NCI-H460 (cell line): ENCODE measurements at regions not wholly inside any gene's neighbourhood (a gene's known extent, or its start where the extent isn't known, plus 50 kb on each side); places are given as distances from the start of the nearest gene placed in this dataset.
"Not testable (repeated sequence)": the region's sequence is repeated elsewhere in the genome, so short reads cannot be mapped to it uniquely, and the experiment has no call there.

Source experiments
- DNase-seq: peaks from one replicate; pipeline ENCODE4 v3.0.0-alpha.2; 2016; ENCODE audit warnings: low read depth; ENCODE audit errors: extremely low read depth

GRCh38 chr15:36428102-36428845 lies 151.2 kb upstream of the CDIN1 start:
- peak; percentile 94 for DNase-seq

DNA sequence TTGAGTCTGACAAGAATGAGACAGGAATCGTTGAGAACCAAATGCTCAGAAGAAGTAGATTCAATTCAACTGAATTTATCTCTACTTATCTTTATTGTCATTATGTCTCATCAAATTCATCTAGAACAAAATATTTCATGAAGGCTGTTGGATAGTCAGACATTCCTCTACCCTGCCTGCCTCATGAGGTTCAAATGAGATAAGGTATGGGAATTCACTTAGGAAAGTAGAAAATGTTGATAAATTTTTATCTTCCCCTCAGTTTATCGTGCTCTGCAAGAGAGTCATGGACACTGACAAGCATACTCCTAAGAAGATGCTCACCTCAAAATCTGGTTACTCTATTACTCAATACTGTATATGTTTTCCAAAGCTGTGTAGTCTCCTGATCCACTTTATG lies 149.7 kb upstream of the CDIN1 start:
- DNase-seq = no peak

DNA sequence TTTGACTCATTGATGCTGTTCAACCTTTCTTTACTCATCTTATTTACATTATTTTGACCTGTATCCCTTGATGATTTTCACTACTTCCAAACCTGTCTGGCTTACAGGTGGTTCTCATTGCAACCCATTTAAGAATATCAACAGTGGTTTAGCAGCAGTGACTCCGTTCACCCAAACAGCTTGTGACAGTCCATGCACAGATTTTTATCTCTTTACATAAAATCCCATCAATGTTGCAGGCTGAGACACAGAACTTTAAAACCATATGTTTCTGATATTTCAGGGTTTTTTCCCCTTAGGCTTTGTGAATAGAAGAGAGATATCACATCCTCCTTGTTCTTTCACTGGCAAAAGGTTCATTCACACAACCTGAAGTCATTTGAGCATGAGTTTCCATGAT lies 149.1 kb upstream of the CDIN1 start:
- no peak for DNase-seq

DNA sequence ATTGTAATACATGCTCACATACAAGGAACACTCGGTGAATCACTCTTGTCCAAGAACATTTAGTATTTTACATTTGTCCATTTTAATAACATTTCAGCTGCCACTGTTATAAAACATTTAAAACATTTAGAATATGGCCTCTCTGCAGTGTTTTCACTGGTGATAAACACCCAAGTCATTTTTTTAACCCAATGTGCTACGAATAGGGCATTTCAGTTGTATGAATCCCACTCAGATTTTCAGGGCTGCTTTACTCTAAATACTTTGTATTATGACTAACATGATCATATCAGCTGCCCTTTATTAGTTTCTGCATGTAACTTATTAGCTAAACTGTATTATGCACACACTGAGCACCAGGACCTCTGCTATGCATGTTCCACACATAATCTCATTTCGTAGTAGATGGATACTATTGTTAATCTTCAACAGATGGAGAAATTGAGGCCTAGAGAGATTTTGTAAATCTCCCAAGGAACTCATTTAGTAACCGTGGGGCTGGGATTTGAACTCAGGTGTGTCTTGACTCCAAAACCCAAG lies 148.6 kb upstream of the CDIN1 start:
- DNase-seq = no peak

DNA sequence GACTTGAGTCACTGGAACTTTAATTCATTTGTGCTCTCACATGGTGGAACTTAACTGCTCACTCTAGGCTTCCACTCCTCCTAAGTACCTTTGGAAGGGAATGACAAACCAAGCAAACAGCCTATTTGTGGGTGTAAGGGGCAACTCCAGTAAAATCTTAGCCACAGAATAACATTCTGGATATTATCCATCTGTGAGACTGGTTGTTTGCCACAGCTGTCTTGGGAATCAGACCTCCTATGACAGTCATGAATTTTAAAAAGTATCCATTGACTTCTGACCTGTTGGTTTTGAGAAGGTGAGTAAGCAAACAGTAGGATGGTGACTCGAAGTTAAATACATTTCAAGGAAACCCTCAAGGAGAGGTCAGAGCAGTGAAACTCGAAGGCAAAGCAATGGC lies 147.3 kb upstream of the CDIN1 start:
- no peak for DNase-seq

DNA sequence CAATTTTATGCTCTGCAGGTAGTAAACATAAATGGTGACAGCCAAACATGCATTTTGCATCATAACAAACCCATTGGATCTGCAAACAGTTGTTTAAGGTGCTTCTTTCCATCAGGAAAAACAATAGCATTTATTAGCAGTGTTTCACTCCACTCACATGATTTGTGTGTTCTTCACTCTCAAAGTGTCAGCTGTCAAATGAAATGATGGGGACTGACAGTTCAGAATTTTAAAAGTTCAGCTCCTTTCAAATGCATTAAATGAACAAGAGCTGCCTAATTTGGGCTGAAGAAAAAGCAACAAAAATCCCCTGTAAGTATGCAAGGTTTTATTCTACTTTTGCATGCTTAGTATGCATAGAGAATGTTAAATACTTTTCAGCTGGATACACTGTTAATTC lies 145.2 kb upstream of the CDIN1 start:
- no peak for DNase-seq

- no peak for DNase-seq
Observed at GRCh38 chr15:36438499-36438898, 140.9 kb upstream of the CDIN1 start.

GRCh38 chr15:36447373-36447772 lies 132.1 kb upstream of the CDIN1 start:
- DNase-seq = no peak

DNA sequence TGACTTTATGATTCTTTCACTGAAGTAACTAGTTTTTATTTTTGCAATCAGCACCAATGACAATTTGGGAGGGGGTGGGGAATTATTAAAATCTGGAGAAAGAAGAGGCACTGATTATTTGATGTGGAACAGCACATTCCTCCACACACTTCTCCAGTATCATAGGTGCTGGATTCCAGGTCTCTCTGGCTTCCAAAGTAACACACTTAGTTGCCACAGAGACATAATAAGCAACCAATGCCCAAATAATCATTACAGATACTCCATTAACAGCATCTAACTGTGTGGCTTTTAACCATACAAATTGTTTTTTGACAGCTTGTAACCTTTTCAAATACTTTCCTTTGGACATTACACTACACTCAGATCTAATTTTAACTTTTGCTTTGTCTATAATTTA lies 131.0 kb upstream of the CDIN1 start:
- DNase-seq = no peak

DNA sequence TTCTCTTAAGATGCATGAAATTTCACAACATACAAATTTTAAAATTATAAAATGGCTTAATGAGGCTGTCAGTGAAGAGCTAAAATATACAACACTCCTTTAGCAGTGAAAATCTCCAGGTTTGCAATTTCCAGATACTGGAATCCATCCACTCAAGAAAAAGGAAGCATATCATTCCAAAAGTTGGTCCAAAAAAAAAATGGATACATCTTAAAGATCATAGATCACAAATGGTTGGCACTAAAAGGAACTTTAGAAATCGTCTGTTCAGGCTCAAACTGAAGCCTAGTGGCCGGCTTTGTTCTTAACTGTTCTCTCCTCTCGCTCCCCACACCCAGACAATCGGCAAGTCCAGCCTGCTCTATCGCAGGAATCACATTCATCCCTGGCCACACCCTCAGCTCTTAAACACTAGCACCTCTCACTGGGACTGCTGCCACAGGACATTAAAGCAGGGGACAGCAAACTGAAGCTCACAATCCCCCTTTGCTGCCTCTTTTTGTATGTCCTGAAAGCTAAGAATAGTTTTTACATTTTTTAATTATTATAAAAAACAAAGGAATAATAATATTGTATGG lies 130.3 kb upstream of the CDIN1 start:
- DNase-seq = peak; percentile 70

GRCh38 chr15:36449662-36450145 lies 129.7 kb upstream of the CDIN1 start:
- DNase-seq = no peak

DNA sequence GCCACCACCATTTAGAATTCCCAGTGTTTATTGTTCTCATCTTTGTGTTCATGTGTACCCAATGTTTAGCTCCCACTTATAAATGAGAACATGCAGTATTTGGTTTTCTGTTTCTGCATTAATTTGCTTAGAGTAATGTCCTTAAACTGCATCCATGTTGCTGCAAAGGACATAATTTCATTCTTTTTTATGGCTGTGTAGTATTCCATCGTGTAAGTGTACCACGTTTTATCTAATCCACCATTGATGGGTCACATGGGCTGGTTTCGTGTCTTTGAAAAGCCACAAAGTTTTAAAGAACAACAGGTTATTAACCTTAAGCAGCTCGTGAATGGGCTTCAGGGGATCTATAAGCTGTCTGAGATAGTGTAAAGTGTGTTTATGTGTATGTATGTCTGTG lies 125.2 kb upstream of the CDIN1 start:
- not testable (repeated sequence) for DNase-seq

- no peak for DNase-seq
Observed at GRCh38 chr15:36458411-36458810, 121.0 kb upstream of the CDIN1 start.

- no peak for DNase-seq
Observed at GRCh38 chr15:36465304-36465703, 114.1 kb upstream of the CDIN1 start.

DNA sequence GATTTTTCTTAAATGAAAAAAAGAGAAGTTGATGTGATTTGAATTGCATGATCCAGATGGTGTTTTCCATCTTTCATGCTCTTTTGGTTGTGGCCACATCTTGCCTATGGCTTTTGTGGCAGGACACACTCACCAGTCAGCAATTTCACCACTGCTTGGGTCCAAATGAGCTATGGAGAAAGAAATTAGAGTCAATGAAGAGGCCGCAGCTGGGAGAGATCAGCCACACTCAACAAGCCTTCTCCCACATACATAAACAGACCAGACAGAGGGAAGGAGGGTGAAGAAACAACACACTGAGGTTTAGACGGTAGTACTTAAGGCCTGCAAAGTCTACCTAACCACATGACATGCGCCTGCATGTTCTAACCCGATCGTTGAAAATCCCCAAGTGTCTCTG lies 110.7 kb upstream of the CDIN1 start:
- no peak for DNase-seq

GRCh38 chr15:36469311-36469966 lies 110.0 kb upstream of the CDIN1 start:
- DNase-seq = no peak

- DNase-seq = no peak
Observed at GRCh38 chr15:36472672-36473071, 106.8 kb upstream of the CDIN1 start.

GRCh38 chr15:36478561-36478960 lies 100.9 kb upstream of the CDIN1 start:
- no peak for DNase-seq

DNA sequence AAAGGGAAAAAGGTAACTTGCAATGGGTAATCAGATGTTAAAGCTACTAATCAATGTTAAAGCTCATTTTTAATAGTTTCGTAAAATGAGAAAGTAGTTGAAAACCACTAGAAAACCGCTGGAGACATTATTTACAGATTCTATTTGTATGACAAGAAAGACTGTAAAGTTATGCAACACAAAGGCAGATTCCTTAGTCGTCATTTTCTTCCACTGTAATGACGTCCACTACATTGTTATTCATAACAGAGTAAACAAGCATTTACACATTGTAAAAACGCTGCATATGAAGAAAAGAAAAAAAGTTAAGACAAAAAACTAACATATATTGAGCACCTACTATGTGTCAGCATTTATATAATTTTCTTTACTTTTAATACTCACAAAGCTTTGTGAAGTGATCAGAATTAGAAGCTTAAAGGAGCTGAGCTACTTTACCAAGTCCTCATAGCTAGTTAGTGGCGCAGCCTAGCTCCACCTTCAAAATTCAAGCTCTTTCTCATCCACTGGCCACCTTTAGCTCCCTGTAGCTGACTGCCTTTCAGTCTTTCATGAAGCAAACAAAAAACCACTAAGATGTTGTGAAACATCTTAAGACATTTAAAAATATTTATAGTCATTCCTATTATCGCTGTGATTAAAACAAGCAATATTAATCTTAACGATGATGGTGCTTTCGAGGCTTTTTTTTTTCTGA lies 100.1 kb upstream of the CDIN1 start:
- no peak for DNase-seq

- DNase-seq = no peak
Observed at GRCh38 chr15:36481156-36481555, 98.3 kb upstream of the CDIN1 start.

DNA sequence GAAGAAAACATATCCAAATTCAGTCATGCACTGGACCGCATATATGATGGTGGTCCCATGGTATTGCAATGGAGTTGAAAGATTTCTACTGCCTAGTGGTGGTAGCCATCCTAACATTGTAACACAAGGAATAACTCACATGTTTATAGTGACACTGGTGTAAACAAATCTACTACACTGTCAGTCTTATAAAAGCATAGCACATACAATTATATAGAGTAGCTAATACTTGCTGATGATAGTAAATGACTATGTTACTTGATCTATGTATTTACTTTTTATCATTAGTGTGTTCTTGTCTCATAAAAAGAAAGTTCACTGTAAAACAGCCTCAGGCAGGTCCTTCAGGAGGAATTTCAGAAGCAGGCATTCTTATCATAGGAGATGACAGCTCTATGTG lies 96.0 kb upstream of the CDIN1 start:
- no peak for DNase-seq
